Germinal center (tissue), 1 donor: ENCODE measurements at regions not wholly inside any gene's neighbourhood (a gene's known extent, or its start where the extent isn't known, plus 50 kb on each side); places are given as distances from the start of the nearest gene placed in this dataset.
"Not testable (repeated sequence)": the region's sequence is repeated elsewhere in the genome, so short reads cannot be mapped to it uniquely, and the experiment has no call there.

Experiments
- DNase-seq: peaks from one replicate; pipeline ENCODE4 v3.0.0; 2012; ENCODE audit warnings: mixed read lengths, low spot score

DNA sequence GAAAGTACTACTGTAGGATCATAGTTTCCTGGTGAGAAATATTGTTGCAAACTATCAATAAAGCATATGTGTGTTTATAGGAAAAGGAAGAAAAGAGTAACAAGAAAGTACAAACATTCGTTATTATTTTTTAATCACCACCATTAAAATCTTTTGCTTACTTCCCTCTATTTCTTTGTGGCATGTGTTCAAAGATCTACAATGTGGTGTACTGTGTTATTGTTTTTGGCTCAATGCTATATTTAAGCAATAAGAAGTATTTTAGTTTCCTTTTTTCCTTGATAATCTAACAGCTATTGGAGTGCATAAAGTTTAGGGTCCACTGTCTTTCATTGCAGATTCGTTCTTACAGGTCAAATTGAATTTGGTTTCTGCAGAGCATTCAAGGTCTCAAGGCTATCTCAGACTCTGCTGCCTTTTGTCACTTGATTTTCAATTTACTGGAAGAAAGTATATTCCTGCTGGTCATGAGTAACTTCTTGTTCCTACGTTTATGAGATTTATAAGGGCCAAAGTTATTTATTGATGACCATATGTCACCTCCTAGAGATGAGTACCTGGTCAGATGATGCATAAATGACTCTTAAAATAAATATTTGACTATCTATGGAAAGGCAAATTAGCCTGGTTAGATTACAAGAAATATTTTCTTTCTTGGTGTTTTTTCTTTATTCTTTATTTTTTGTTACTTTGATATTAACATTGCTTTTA lies 323.0 kb downstream of the TMEM167A start:
- DNase-seq: no peak

DNA sequence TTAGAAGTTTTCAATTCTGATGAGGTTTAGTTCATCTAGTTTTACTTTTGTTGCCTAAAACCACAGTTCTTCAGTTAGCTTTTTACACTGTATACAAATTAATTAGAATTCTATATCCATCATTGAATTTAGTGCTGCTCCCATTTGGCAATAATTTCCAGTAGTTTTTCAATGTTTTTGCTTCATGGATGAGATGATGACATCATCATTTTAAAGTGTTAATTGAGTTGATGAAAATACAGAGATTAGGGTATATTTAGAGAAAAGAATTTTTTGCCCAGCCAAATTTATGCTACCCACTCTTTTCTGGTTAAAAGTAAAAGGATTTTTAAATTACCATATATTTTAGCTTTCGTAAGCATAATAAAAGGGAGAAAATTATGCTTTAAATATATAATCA lies 323.8 kb downstream of the TMEM167A start:
- DNase-seq: no peak

DNA sequence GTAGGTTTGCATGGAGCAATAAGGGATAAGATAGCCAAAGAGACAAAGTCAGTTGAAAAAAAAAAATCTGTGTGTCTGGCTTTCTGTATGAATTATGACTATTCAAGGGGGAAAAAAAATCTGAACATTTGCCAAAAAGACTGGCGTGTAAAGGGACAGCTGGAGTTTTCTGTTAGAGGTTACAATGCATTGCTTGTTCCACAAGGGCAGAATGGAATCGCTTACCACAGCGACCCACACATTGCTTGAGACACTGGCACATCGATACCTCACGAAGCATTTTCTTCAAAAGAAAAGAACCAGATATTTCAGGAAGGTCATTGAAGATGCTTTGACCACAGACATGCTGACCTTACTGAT lies 327.8 kb downstream of the TMEM167A start:
- no peak for DNase-seq

DNA sequence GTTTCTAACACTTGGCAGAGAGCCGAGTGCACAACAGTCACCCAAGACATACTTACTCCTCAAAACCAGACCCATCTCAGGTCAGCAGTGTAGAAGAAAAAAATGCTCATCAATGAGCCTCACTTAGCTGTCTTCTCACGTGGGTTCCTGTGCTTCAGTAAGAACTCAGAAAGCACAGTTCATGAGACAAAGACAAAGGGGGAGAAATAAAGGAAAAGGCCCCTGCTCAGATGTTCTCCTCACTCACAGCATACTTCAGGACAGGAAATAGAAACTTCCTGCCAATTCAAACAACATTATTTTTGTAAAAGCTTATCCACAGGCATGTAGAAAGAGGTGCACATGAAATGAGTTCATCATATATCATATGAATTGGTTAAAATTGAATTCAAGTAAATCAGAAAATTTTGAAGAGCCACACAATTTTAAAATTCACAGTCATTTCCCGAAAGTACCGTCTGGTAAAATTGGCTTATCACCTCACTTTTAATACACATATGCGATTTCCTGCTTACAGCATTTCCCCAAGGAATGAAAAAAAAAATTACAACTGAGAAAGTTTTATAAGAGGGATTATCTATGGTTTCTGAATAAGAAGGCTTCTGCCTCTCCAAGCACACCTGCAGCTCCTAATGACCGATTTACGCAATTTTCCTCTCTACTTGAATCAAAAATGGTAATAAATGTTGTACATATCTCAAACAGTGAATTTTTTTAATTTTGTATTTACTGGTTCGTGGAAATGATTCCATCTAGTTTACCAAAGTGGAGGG lies 328.3 kb downstream of the TMEM167A start:
- no peak for DNase-seq

DNA sequence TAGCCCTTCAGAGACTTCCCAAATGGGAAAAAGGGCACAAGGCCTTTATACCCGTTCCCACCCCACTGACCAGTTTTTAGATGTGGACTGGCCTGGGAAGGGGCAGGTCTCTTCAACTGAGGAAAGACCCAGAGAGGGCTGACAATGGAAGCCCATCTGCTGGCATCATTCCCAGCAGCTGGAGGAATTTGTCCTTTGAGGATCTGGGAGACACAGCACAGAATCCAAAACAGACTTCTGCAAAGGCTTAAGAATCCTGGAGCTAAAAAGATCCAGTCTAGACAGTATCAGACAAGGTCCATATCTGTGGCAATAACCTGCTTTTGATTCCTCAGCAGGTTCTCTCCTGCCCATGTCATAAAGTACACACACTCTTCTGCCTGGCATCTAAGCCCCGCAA lies 329.2 kb downstream of the TMEM167A start:
- DNase-seq: no peak

DNA sequence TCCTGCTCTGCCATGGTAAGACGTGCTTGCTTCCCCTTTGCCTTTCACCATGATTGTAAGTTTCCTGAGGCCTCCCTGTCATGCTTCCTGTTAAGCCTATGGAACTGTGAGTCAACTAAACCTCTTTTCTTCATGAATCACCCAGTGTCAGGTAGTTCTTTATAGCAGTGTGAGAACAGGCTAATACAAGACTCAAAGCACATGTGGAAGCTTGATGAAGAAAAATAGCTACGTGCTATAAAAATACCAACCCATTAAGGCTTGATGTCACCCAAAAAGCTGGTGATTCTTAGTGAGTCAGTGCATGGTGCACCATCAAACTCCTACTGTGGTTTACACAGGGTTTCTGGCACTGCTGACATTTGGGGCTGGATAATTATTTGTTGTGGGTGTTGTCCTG lies 332.2 kb downstream of the TMEM167A start:
- no peak for DNase-seq

DNA sequence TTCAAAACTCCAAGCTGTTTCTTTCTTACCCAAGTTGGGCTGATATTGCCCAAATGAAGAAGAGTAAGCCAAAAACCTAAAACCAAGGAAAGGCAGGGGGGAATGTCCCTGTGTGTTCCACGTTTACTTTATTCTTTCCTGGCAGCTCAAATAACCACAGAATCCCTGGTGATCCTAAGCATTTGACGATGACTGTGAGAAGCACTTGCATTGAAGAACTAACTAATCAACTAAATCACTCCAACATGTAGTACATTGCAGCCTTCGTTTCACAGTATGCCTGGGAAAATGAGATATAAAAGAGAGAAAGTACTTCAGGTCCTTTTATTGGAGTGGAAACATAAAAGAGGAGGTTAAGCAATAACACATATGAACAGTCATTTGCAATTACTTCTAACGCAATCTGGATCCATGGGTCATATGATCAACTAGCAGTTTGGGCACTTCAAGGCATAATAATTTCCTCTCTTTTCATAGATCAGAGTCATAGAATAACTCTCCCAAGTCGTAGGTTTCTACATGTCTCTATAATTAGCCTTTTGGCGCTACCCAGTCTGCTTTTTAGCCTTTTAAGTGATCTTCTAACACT lies 338.4 kb downstream of the TMEM167A start:
- no peak for DNase-seq

DNA sequence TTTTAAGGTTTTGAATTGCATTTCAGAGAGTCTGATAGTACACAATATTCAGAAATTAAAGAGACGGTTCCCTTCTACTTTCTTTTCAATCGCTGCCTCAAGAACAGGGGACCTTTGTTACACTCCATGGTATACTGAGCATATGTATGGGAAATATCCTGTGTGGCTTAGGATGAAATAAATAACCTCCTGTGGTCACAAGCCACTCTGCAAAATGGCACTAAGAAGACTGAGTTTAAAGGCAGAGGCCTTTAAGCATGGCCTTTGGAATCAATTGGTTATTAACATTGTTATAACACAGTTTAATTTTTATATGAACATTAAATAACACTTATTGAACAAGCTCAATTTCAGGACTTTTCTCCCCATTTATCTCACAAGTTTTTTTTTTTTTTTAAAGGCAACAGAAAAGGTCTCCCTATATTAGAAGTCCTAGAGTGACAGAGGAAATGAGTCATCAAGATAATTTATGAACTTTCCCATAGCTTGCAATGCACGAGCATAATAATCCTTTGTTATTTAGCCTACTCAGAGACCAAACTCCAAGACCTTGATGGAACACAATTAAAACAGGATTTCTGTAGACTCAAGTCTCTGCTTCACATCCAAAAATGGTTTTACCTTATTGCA lies 341.9 kb downstream of the TMEM167A start:
- DNase-seq: no peak

DNA sequence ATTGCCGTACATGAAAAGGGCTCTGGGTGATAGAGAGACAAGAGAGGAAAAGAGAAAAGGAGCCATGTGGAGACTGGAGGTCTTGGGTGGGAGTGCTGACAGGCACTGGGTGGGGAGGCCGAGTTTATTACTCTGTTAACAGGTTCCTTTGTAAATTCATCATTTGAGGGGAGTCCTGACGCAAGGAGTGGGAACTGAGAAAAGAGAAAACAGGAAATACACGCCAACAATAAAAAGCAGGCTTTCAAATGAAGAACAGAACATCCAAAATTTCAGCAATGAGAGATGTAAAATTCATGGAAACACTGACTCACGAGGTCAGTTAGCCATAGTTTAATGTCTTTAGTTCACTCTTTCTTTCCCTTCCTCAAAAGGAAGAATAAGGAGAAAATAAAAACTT lies 342.8 kb downstream of the TMEM167A start:
- no peak for DNase-seq

DNA sequence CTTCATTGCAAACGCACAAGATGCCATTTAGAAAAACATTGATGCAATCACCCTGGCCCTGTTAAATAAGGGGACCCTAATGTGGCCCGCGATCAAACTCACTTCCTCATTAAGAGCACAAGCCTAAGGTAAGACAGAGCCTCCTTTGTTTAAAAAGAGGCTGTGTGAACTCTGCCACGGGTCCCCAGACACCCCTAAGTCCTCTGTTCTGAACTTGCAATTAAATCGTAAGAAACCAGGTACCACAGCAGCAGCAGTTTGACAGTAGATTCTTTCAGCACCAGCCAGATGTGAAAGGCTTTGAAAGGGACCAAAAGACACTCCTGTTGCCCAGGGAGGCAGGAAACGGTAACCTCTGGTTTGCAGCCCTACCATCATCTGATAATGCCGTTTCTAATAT lies 346.3 kb downstream of the TMEM167A start:
- DNase-seq: no peak

DNA sequence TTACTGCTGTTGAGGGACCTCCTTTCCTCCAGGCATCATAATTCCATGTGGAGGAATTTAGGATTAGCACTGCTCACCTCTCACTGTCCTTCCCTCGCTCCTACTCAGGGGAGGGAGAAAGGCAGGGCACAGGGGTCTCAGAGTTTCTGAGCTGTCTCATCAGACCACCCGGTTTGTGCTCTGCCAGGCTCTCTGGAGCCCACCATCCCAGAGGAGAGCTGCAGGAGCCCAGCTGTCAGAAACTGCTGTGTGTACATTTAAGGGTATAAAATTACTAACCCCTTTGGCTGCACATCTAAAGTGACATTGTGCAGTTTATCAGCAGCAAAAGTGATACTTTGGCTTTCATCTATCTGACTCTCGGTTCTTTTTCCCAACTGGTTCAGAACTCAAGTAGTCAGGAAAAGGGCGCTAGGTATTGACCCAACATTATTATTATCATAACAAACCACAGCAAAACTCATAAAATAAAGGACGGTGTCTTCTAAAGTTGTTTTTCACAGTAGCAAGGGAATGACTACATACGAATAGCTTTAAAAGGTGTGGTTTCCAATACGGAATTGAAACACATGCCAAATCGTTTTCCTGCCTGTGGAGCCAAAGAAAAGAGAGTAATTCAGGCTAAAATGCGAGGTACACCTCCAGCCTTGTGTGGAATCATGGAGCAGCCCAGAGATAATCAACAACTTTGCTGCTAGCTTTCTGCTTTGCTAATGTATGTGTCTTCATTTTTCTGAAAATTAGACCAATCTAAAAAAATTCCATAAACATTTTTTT lies 348.1 kb downstream of the TMEM167A start:
- no peak for DNase-seq

DNA sequence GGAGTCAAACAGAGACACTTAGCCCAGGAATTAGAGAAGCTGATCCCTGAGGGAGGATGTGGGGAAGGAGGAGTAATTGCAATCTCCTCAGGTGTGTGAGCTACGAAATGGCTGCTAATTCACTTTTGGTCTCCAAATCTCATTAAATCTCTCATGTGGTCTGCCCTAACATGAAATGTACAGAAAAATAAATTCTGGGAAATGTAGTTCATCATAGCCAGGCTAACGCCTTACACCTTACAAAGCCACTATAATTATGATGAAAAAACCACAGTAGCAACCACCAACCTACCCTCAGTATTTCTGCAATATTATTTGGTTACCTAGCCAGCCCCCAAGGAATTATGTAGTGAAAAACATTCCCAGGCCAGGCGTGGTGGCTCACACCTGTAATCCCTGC lies 354.0 kb downstream of the TMEM167A start:
- DNase-seq: no peak

DNA sequence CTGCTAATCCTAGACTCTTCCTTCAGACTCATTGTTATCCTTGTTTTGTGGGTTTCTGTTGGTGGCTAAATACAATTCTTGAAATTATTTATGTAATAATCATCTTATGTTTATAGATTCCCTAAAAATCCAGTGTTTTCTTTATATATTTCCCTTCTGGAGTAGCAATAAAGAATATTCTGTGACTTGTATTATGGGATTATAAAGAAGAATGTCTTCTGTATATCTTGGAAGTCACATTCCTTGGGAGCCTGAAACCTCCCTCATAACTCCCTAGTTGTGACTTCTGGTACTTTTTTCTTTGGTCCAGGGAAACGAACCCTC lies 356.1 kb downstream of the TMEM167A start:
- no peak for DNase-seq

DNA sequence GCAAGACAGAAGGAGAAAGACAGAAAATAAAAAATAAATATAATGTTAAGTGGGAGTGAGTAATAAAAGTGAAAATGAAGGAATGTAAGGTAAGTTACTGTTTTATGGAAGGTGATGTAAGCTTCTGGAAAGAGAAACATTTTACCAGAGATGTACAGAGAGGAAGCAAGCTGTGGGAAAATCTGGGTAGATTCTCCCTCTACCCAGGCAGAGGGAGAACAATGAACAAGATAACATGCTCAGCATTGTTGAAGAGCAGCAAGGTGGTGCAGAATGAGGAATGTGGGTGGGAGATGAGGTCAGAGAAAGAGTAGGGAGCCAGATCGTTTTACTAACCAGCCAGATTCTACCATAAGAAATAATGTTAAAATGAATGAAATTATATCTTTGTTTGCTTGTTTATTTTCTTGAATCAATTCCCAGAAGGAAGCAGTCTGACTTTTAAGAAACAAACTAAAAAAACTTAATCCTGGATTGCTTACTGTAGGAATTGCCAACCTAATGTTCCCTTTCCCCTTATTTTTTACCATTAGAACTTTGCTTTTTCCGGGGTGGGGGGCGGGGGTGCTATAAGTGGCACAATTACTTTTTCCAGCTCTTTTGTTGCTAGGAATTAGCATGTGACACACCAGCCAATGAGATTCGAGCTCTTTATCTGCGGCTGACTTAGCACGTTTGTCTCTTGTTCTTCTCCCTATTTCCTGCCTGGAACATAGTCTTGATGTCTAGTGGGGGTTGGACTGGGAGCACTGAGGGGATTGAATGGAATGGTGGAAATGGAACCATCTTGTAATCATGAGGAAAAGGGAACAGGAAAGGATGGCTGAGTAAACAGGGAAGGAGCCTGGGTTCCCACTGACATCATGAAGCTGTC lies 356.7 kb downstream of the TMEM167A start:
- DNase-seq: no peak

DNA sequence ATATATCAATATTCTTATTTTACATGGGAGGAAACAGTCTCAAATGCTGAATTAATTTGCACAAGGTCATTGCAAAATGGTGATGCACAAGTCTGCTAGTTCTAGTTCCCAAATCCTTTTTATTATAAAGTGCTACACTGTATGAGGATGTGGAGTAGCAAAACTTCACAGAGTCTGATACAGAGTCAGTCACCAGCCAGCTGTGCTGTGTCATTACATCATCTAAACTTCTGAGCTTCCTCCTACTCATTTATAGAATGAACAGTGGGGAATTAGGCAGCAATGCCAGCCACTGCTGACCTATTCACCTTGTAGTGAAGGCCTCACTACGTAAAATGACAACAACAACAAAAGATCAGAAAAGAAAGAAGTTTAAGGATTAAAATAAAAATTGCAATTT lies 357.8 kb downstream of the TMEM167A start:
- no peak for DNase-seq

DNA sequence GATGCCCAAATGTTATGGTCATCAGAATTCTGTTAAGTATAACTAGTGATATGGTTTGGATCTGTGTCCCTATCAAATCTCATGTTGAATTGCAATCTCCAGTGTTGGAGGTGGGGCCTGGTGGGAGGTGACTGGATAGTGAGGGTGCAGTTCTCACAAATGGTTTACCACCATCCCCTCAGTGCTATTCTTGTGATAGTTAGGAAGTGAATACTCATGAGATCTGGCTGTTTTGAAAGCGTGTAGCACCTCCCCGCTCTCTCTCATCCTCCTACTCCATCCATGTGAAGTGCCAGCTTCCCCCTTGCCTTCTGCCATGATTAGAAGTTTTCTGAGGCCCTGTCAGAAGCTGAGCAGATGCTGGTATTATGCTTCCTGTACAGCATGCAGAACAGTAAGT lies 359.5 kb downstream of the TMEM167A start:
- no peak for DNase-seq

DNA sequence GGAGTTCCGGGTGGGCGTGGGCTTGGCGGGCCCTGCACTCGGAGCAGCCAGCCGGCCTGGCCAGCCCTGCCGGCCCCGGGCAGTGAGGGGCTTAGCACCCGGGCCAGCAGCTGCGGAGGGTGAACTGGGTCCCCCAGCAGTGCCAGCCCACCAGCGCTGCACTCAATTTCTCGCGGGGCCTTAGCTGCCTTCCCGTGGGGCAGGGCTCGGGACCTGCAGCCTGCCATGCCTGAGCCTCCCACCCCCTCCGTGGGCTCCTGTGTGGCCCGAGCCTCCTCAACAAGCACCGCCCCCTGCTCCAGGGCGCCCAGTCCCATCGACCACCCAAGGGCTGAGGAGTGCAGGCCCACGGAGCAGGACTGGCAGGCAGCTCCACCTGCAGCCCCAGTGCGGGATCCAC lies 362.5 kb downstream of the TMEM167A start:
- DNase-seq: not testable (repeated sequence)

DNA sequence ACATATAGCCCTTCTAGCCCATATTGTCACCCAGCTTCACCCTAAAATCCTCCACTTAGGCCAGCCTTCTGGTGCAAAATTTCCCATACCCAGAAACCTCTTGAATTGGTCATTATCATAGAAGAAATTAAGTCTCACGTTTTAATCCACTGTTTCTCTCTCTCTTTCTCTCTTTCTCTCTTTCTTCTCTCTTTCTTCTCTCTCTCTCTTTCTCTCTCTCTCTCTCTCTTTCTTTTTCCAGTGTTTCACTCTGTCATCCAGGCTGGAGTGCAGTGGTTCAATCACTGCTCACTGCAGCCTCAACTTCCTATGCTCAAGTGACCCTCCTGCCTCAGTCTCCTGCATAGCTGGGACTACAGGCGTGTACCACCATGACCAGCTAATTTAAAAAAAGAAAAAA lies 363.4 kb downstream of the TMEM167A start:
- DNase-seq: no peak

DNA sequence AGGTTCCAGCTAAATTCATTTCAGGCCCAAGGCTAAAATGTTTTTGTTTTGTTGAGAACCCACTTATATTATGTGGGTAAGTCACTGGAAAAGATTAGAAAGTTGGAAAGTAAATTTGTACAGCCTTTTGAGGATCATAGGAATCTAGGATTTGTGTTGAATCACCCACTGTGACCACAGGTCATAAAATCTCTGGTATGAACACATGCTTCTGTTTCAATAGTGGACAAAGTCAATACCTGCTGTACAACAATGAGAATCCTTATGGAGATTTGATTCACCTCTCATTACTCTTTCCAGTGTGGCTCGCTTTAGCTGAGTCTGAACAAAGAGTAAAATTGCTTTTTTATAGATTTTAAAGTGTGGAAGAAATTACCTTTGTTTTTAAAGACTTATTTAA lies 369.5 kb downstream of the TMEM167A start:
- DNase-seq: no peak

DNA sequence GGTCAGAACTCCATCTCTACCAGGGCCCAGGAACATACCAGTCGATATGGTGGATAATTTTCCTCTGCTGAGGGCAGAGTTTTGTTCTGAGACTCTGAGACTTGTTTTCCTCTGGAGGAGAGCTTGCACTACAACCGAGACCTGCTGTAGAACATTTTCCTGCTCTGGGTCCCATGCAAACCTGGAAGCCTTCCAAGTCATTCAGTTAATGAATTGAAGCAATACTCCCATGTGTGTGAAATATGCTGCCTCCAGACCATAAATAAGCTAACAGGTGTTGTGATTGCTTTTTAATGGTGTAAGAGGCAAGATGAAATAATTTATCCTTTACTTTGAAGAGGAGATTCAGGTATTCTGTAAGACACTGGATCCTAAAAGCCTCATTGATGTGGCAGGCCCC lies 372.8 kb downstream of the TMEM167A start:
- DNase-seq: no peak

DNA sequence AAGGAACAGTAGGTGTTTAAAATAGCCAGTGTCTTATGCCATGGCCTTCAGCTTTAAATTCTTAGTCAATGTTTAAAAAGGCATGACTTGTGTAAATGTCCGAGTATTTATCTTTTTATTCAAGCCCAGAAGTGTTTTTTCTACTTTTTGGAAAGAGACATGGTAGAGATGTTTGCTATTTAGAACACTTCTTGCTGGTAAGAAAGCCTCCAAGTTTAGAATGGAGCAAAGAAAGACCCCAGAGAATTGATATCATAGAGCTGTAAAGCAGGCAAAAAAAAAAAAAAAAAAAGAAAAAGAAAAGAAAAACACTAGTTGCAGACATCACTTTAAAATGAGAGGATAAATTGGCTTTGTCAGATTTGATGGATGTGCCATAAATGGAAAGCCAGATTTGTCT lies 375.1 kb downstream of the TMEM167A start:
- no peak for DNase-seq
